ENCODE measurements at regions not wholly inside any gene's neighbourhood (a gene's known extent, or its start where the extent isn't known, plus 50 kb on each side); places are given as distances from the start of the nearest gene placed in this dataset.
A peak's percentile ranks its signal among the peaks of the same experiment; 100 is the strongest.

GRCh38 chr1:66446261-66447001 is 87.5 kb upstream of the SGIP1 start:
- peak; percentile 75 to 96 (median 86) for ATAC-seq
- DNase-seq: no peak
- Histone ChIP-seq H3K4me3 (no peak overlapping the region), H3K27me3 (ENCODE audit: insufficient read depth in 3 of 3, low read length in 2 of 3) (no peaks in the 10 kb centered on the region), H3K4me1 (peaks cover 7% of the 10 kb centered on the region), H3K36me3 (ENCODE audit: insufficient read depth in 1 of 2, low read depth in 1 of 2) (no peaks in the 10 kb centered on the region), H3K9me3 (no peaks in the 10 kb centered on the region), H3K27ac (no peak overlapping the region)
- TF ChIP-seq, protein P1, sequence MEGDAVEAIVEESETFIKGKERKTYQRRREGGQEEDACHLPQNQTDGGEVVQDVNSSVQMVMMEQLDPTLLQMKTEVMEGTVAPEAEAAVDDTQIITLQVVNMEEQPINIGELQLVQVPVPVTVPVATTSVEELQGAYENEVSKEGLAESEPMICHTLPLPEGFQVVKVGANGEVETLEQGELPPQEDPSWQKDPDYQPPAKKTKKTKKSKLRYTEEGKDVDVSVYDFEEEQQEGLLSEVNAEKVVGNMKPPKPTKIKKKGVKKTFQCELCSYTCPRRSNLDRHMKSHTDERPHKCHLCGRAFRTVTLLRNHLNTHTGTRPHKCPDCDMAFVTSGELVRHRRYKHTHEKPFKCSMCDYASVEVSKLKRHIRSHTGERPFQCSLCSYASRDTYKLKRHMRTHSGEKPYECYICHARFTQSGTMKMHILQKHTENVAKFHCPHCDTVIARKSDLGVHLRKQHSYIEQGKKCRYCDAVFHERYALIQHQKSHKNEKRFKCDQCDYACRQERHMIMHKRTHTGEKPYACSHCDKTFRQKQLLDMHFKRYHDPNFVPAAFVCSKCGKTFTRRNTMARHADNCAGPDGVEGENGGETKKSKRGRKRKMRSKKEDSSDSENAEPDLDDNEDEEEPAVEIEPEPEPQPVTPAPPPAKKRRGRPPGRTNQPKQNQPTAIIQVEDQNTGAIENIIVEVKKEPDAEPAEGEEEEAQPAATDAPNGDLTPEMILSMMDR (IDR thresholded peaks at IDR 0.05): peak; percentile 94
- intact Hi-C loops (cut with DNase I): loop anchor here (1.0 to 10.0 kb wide), 6 partner anchors 72 to 489 kb away; no protein-coding TSS in a partner anchor
- 15 to 17% (median 15%) methylated on average over 8 of the region's 8 CpGs for WGBS, 3 donors

DNA sequence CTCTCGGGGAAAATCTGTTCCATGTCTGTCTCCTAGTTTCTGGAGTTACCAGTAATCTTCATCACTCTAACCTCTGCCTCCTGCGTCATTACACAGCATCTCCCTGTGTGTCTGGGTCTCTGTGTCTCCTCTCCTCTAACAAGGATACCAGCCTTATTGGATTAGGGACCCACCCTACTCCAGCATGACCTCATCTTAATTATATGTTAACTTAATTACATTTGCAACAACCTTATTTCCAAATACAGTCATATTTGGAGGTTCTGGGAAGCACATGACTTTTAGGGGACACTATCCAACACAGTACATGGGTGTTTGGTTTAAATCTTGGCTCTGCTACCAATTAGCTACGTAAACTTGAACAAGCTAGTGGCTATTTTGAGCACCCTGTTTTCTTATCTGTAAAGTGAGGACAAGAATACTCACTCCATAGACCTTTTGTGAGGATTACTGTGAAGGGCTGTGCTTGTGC is 83.9 kb upstream of the SGIP1 start:
- Histone ChIP-seq H3K36me3 (ENCODE audit: insufficient read depth in 1 of 2, low read depth in 1 of 2) (no peaks in the 10 kb centered on the region), H3K9me3 (no peaks in the 10 kb centered on the region), H3K27ac (no peak overlapping the region), H3K4me3 (no peak overlapping the region), H3K27me3 (ENCODE audit: insufficient read depth in 3 of 3, low read length in 2 of 3) (no peaks in the 10 kb centered on the region), H3K4me1 (peaks cover 7% of the 10 kb centered on the region)
- 28 to 48% (median 30%) methylated on average over 3 of the region's 3 CpGs for WGBS, 3 donors
- DNase-seq (no peak), ATAC-seq (no peak)
- TF ChIP-seq, protein P1 (IDR thresholded peaks at IDR 0.05): no peak
- intact Hi-C loops (cut with DNase I): no loop called here

DNA sequence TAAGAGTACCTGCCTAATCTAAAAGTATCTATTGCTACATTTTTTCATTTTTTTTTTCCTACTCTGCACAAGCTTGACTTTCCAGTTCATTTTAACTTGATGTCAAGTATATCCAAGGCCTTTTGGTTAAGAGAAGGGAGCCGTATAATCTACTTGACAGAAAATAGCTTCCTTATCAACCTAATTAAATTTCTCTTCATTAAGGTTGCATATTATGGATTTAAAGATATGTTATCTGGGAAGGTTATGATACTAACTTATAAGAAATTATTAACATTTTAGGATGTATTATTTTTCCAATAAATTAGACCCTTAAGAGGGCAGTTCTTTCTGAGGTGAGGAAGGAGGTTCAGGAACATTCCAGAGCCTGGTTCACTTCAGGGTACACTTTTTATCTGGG is 83.1 kb upstream of the SGIP1 start:
- WGBS, 3 donors: 96 to 98% (median 98%) methylated on average over 1 of the region's 1 CpG
- intact Hi-C loops (cut with DNase I): no loop called here
- no peaks in the 10 kb centered on the region for H3K9me3 ChIP-seq
- H3K4me3 ChIP-seq: no peak overlapping the region
- H3K4me1 ChIP-seq: peaks cover 7% of the 10 kb centered on the region
- DNase-seq (no peak), ATAC-seq (no peak)
- no peaks in the 10 kb centered on the region for H3K27me3 ChIP-seq (ENCODE audit: insufficient read depth in 3 of 3, low read length in 2 of 3)
- no peaks in the 10 kb centered on the region for H3K36me3 ChIP-seq (ENCODE audit: insufficient read depth in 1 of 2, low read depth in 1 of 2)
- TF ChIP-seq, protein P1 (IDR thresholded peaks at IDR 0.05): no peak
- no peak overlapping the region for H3K27ac ChIP-seq

DNA sequence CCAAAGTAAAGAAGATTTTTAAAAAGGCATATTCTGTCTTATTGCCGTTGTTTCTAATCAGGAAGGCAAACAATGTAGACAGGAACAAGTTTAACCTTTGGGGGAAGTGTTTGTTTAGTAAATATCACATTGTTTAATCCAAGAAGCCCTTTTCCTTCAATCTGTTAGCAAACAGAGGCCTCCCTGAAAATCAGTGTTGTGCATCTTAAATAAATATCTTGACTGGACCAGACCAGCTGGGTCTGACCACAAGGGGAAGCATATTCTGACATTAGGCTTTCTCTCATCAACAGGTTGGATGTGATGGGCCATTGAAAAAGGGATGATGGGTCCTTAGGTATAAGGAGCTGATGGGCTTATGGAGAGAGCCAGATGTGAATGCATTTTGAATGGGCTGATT is 81.8 kb upstream of the SGIP1 start:
- DNase-seq: no peak
- H3K27ac ChIP-seq: no peak overlapping the region
- WGBS, 3 donors: 66 to 82% (median 81%) methylated on average over 1 of the region's 1 CpG
- H3K27me3 ChIP-seq (ENCODE audit: insufficient read depth in 3 of 3, low read length in 2 of 3): no peaks in the 10 kb centered on the region
- H3K4me3 ChIP-seq: no peak overlapping the region
- TF ChIP-seq, protein P1 (IDR thresholded peaks at IDR 0.05): no peak
- H3K9me3 ChIP-seq: no peaks in the 10 kb centered on the region
- no peaks in the 10 kb centered on the region for H3K36me3 ChIP-seq (ENCODE audit: insufficient read depth in 1 of 2, low read depth in 1 of 2)
- no peak for ATAC-seq
- peaks cover 7% of the 10 kb centered on the region for H3K4me1 ChIP-seq
- intact Hi-C loops (cut with DNase I): no loop called here

GRCh38 chr1:66452982-66453381 is 81.0 kb upstream of the SGIP1 start:
- TF ChIP-seq, protein P1 (IDR thresholded peaks at IDR 0.05): no peak
- Histone ChIP-seq H3K36me3 (ENCODE audit: insufficient read depth in 1 of 2, low read depth in 1 of 2) (no peaks in the 10 kb centered on the region), H3K4me3 (no peak overlapping the region), H3K27ac (no peak overlapping the region), H3K4me1 (peaks cover 7% of the 10 kb centered on the region), H3K9me3 (no peaks in the 10 kb centered on the region), H3K27me3 (ENCODE audit: insufficient read depth in 3 of 3, low read length in 2 of 3) (no peaks in the 10 kb centered on the region)
- ATAC-seq: no peak
- 97 to 100% (median 98%) methylated on average over 3 of the region's 3 CpGs for WGBS, 3 donors
- DNase-seq: no peak
- intact Hi-C loops (cut with DNase I): no loop called here

Measured in psoas muscle (tissue), 7 donors.